ENCODE measurements at regions not wholly inside any gene's neighbourhood (a gene's known extent, or its start where the extent isn't known, plus 50 kb on each side); places are given as distances from the start of the nearest gene placed in this dataset.

DNA sequence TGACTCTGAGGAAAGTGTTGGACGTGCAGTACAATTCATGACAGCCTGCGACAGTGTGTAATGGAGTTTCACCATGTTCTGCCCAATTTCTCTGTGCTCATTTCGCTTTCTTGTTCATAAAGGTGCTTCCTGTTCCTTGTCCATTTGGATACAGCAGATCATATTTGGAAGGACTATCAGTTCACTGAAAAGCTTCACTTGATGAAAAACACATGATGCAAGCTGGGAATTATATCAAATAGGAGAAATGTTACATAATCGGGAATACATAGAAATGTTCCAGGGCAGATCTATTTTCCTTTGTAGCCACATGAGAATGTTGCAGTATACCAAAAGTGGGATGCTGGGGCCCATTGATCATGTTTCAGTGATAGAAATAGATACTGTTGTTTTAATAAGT is 266.3 kb upstream of the SLC14A2 start:
- POLR2A ChIA-PET (ENCODE audit: low non-redundant PET), result no interaction called here
- Histone ChIP-seq H3K4me3 (ENCODE audit: low read depth, low read length, poor library complexity, severe bottlenecking) (no peak overlapping the region), H3K36me3 (ENCODE audit: insufficient read depth, low read length, poor library complexity, severe bottlenecking) (no peaks in the 10 kb centered on the region), H3K9me3 (ENCODE audit: low read depth, low read length, poor library complexity, severe bottlenecking) (no peaks in the 10 kb centered on the region), H3K27me3 (replicated peaks; ENCODE audit: insufficient read depth, low read depth, low read length, poor library complexity) (peaks cover 4% of the 10 kb centered on the region), H3K27ac (ENCODE audit: low read depth, low read length, poor library complexity, severe bottlenecking) (no peak overlapping the region), H3K4me1 (ENCODE audit: insufficient read depth, low read length, poor library complexity, severe bottlenecking) (no peaks in the 10 kb centered on the region)
- CTCF ChIA-PET, result no interaction called here
- BruUV-seq (replicated peaks), result no TSS peak
- DNase-seq (ENCODE audit: low spot score), result no peak
- no peak for TF ChIP-seq EZH2 (IDR thresholded peaks at IDR 0.05; ENCODE audit: borderline replicate concordance, low read depth, low read length, poor library complexity, severe bottlenecking)
- TF ChIP-seq, protein P1, sequence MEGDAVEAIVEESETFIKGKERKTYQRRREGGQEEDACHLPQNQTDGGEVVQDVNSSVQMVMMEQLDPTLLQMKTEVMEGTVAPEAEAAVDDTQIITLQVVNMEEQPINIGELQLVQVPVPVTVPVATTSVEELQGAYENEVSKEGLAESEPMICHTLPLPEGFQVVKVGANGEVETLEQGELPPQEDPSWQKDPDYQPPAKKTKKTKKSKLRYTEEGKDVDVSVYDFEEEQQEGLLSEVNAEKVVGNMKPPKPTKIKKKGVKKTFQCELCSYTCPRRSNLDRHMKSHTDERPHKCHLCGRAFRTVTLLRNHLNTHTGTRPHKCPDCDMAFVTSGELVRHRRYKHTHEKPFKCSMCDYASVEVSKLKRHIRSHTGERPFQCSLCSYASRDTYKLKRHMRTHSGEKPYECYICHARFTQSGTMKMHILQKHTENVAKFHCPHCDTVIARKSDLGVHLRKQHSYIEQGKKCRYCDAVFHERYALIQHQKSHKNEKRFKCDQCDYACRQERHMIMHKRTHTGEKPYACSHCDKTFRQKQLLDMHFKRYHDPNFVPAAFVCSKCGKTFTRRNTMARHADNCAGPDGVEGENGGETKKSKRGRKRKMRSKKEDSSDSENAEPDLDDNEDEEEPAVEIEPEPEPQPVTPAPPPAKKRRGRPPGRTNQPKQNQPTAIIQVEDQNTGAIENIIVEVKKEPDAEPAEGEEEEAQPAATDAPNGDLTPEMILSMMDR (conservative IDR thresholded peaks at IDR 0.05; ENCODE audit: low read depth, low read length), result no peak
- intact Hi-C loops (cut with micrococcal nuclease; ENCODE audit: unreplicated experiment), result no loop called here

DNA sequence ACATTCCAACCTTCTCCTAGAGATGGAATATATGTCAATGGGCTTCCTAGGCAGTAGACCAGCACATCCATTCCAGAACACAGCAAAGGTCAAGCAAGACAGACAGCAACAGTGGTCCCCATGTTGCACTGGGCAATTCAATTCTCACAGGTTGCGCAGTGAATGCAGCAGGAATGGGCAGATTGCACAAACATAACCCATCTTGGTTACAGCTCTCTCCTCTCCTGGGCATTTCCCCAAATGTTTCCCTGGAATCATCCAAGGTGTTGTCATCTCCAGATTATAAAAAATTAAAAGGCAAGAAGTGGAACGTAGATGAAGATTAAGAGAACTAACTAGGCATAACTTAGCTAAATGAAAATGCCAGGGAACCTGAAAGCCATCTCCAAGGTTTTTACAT is 265.8 kb upstream of the SLC14A2 start:
- H3K27ac ChIP-seq (ENCODE audit: low read depth, low read length, poor library complexity, severe bottlenecking), result no peak overlapping the region
- DNase-seq (ENCODE audit: low spot score), result no peak
- no peaks in the 10 kb centered on the region for H3K4me1 ChIP-seq (ENCODE audit: insufficient read depth, low read length, poor library complexity, severe bottlenecking)
- intact Hi-C loops (cut with micrococcal nuclease; ENCODE audit: unreplicated experiment), result no loop called here
- no peak for TF ChIP-seq EZH2 (IDR thresholded peaks at IDR 0.05; ENCODE audit: borderline replicate concordance, low read depth, low read length, poor library complexity, severe bottlenecking)
- TF ChIP-seq, protein P1 (conservative IDR thresholded peaks at IDR 0.05; ENCODE audit: low read depth, low read length), result no peak
- no TSS peak for BruUV-seq (replicated peaks)
- ChIA-PET CTCF (no interaction called here), POLR2A (ENCODE audit: low non-redundant PET) (no interaction called here)
- no peak overlapping the region for H3K4me3 ChIP-seq (ENCODE audit: low read depth, low read length, poor library complexity, severe bottlenecking)
- H3K27me3 ChIP-seq (replicated peaks; ENCODE audit: insufficient read depth, low read depth, low read length, poor library complexity), result peaks cover 4% of the 10 kb centered on the region
- no peaks in the 10 kb centered on the region for H3K9me3 ChIP-seq (ENCODE audit: low read depth, low read length, poor library complexity, severe bottlenecking)
- no peaks in the 10 kb centered on the region for H3K36me3 ChIP-seq (ENCODE audit: insufficient read depth, low read length, poor library complexity, severe bottlenecking)

DNA sequence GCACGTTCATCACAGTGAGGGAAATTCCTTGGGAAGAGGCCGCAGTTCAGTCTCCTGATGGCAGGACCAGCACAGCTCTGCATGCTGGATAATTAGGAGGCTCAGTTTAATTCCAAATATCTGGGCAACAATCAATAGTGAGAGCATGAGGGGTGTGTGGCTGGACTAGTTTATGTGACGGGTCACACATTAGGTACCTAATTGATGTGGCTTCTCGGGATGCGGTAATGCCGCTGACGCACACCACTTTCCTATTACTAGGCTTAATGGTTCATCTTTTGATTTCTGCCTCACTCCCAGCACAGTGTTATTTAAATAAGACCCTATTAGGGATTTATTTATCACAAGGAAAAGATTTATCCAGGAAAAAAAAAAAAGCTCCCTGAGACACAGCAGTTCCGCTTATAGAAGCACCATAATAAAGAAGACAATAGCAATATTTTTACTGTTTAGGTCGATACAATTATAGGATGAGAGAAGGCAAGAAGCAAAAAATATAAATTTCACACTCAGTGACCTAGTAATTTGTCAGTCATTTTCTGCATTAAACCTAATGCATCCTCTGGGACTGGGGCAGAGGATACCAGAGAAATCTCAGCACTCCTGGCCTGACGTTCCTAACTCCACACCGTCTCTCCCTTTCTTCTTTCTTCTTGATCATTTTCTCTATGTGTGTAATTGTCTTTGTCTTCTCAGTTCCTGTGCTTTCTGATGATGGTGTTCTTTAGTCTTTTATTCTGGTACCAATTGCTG is 264.7 kb upstream of the SLC14A2 start:
- intact Hi-C loops (cut with micrococcal nuclease; ENCODE audit: unreplicated experiment), result no loop called here
- ChIA-PET CTCF (no interaction called here), POLR2A (ENCODE audit: low non-redundant PET) (no interaction called here)
- no peaks in the 10 kb centered on the region for H3K4me1 ChIP-seq (ENCODE audit: insufficient read depth, low read length, poor library complexity, severe bottlenecking)
- no peaks in the 10 kb centered on the region for H3K36me3 ChIP-seq (ENCODE audit: insufficient read depth, low read length, poor library complexity, severe bottlenecking)
- no peak overlapping the region for H3K27ac ChIP-seq (ENCODE audit: low read depth, low read length, poor library complexity, severe bottlenecking)
- peaks cover 4% of the 10 kb centered on the region for H3K27me3 ChIP-seq (replicated peaks; ENCODE audit: insufficient read depth, low read depth, low read length, poor library complexity)
- no TSS peak for BruUV-seq (replicated peaks)
- no peak overlapping the region for H3K4me3 ChIP-seq (ENCODE audit: low read depth, low read length, poor library complexity, severe bottlenecking)
- TF ChIP-seq EZH2 (IDR thresholded peaks at IDR 0.05; ENCODE audit: borderline replicate concordance, low read depth, low read length, poor library complexity, severe bottlenecking), result no peak
- TF ChIP-seq, protein P1 (conservative IDR thresholded peaks at IDR 0.05; ENCODE audit: low read depth, low read length), result no peak
- no peak for DNase-seq (ENCODE audit: low spot score)
- no peaks in the 10 kb centered on the region for H3K9me3 ChIP-seq (ENCODE audit: low read depth, low read length, poor library complexity, severe bottlenecking)

Data from A673 (cell line).